Fibroblast of lung (primary cell): ENCODE measurements at regions not wholly inside any gene's neighbourhood (a gene's known extent, or its start where the extent isn't known, plus 50 kb on each side); places are given as distances from the start of the nearest gene placed in this dataset.

Source experiments
- DNase-seq, 2 donors: peaks; one replicate each; pipeline versions ENCODE4 v3.0.0 to v3.0.0-alpha.2; 2010; ENCODE audit warnings: low read depth in 2 of 2
- H2AFZ ChIP-seq: 2 replicates; pipeline ENCODE4 v1.5.1; 2012; ENCODE audit warnings: low read length, control low read depth, inconsistent platforms
- H3K27ac ChIP-seq: 2 replicates; pipeline ENCODE4 v1.5.1; 2011; ENCODE audit warnings: low read length, control low read depth; ENCODE audit not compliant: insufficient read depth
- H3K27me3 ChIP-seq: 2 replicates; pipeline ENCODE4 v1.5.1; 2011; ENCODE audit warnings: mild to moderate bottlenecking, low read length; ENCODE audit not compliant: control insufficient read depth, insufficient read depth
- H3K36me3 ChIP-seq: 2 replicates; pipeline ENCODE4 v1.5.1; 2011; ENCODE audit warnings: low read length; ENCODE audit not compliant: control insufficient read depth, insufficient read depth
- H3K4me1 ChIP-seq: 2 replicates; pipeline ENCODE4 v1.5.1; 2011; ENCODE audit warnings: low read length; ENCODE audit not compliant: control insufficient read depth, insufficient read depth; ENCODE audit errors: extremely low read depth
- H3K4me2 ChIP-seq: 2 replicates; pipeline ENCODE4 v1.5.1; 2011; ENCODE audit warnings: low read length, control low read depth; ENCODE audit not compliant: insufficient read depth; ENCODE audit errors: extremely low read depth
- H3K4me3 ChIP-seq, 4 experiments: fragments of 200-600 bp in 1 of 4; sonication (generic) in 1 of 4; replicated peaks in 1 of 4; 2 replicates each; pipeline ENCODE4 v1.5.1; 2011 to 2016; ENCODE audit warnings: low read length in 4 of 4, low read depth in 3 of 4, mild to moderate bottlenecking in 3 of 4, control low read depth in 2 of 4, inconsistent platforms in 1 of 4, mixed read lengths in 1 of 4; ENCODE audit not compliant: insufficient read depth in 1 of 4; ENCODE audit errors: control extremely low read depth in 1 of 4
- H3K79me2 ChIP-seq: 2 replicates; pipeline ENCODE4 v1.5.1; 2012; ENCODE audit warnings: mild to moderate bottlenecking, low read length, inconsistent platforms; ENCODE audit not compliant: control insufficient read depth, insufficient read depth
- H3K9ac ChIP-seq: 2 replicates; pipeline ENCODE4 v1.5.1; 2011; ENCODE audit warnings: mild to moderate bottlenecking, low read length, control low read depth; ENCODE audit not compliant: insufficient read depth
- H3K9me3 ChIP-seq: 2 replicates; pipeline ENCODE4 v1.5.1; 2012; ENCODE audit warnings: low read depth, low read length; ENCODE audit not compliant: control insufficient read depth, insufficient read depth
- H4K20me1 ChIP-seq: 2 replicates; pipeline ENCODE4 v1.5.1; 2011; ENCODE audit warnings: low read length; ENCODE audit not compliant: control insufficient read depth, insufficient read depth; ENCODE audit errors: extremely low read depth
- EZH2 ChIP-seq: IDR thresholded peaks from 2 replicates; pipeline ENCODE4 v1.5.1; 2012; ENCODE audit warnings: low read length, control low read depth, mild to moderate bottlenecking; ENCODE audit errors: missing control alignments
- TF ChIP-seq, protein P1 (sequence below), 2 donors: IDR thresholded peaks in 1 of 2; conservative IDR thresholded peaks in 1 of 2; 1 replicate in 1 of 2; 2 replicates in 1 of 2; pipeline ENCODE4 v1.5.1; 2011 to 2012; ENCODE audit warnings: low read length in 2 of 2, control low read depth in 1 of 2, inconsistent platforms in 1 of 2, low read depth in 1 of 2, mild to moderate bottlenecking in 1 of 2

DNA sequence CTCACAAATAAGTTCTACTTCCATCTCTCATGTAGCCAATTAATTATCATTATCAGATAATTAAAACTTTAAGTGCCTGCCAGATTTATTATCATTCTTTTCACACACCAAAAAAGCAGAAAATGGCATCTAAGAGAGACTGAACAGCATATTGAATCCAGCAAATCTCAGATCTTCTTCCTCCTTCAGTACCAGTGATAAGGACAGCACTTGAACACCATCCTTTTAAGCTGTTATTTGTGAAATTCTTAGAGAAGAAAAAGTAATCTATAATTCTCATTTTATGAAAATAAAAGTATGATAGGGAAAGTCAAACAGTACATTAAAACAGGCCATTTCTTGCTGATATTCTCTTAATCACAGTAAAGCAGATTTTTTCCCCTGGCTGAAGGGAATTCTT lies 104.5 kb downstream of the ELAPOR2 start:
- H3K27ac ChIP-seq, result no peak overlapping the region
- H3K9ac ChIP-seq, result no peak overlapping the region
- no peak overlapping the region for H2AFZ ChIP-seq
- H3K9me3 ChIP-seq, result no peaks in the 10 kb centered on the region
- no peak overlapping the region for H3K4me2 ChIP-seq
- no peaks in the 10 kb centered on the region for H4K20me1 ChIP-seq
- no peak overlapping the region for H3K4me3 ChIP-seq
- no peaks in the 10 kb centered on the region for H3K27me3 ChIP-seq
- H3K4me1 ChIP-seq, result no peaks in the 10 kb centered on the region
- TF ChIP-seq, protein P1, sequence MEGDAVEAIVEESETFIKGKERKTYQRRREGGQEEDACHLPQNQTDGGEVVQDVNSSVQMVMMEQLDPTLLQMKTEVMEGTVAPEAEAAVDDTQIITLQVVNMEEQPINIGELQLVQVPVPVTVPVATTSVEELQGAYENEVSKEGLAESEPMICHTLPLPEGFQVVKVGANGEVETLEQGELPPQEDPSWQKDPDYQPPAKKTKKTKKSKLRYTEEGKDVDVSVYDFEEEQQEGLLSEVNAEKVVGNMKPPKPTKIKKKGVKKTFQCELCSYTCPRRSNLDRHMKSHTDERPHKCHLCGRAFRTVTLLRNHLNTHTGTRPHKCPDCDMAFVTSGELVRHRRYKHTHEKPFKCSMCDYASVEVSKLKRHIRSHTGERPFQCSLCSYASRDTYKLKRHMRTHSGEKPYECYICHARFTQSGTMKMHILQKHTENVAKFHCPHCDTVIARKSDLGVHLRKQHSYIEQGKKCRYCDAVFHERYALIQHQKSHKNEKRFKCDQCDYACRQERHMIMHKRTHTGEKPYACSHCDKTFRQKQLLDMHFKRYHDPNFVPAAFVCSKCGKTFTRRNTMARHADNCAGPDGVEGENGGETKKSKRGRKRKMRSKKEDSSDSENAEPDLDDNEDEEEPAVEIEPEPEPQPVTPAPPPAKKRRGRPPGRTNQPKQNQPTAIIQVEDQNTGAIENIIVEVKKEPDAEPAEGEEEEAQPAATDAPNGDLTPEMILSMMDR (conservative IDR thresholded peaks at IDR 0.05 in 1 of 2, IDR thresholded peaks at IDR 0.05 in 1 of 2; ENCODE audit: low read depth in 1 of 2, low read length in 2 of 2), result no peak
- TF ChIP-seq EZH2, result no peak
- H3K36me3 ChIP-seq, result no peaks in the 10 kb centered on the region
- no peaks in the 10 kb centered on the region for H3K79me2 ChIP-seq
- DNase-seq, result no peak

GRCh38 chr7:86953653-86954336 lies 105.7 kb downstream of the ELAPOR2 start:
- Histone ChIP-seq H3K4me2 (no peak overlapping the region), H4K20me1 (no peaks in the 10 kb centered on the region), H3K9me3 (no peaks in the 10 kb centered on the region), H3K9ac (no peak overlapping the region), H3K4me1 (no peaks in the 10 kb centered on the region), H3K36me3 (no peaks in the 10 kb centered on the region), H3K27ac (no peak overlapping the region), H3K27me3 (no peaks in the 10 kb centered on the region), H3K4me3 (no peak overlapping the region), H2AFZ (no peak overlapping the region), H3K79me2 (no peaks in the 10 kb centered on the region)
- TF ChIP-seq EZH2, result no peak
- TF ChIP-seq, protein P1 (conservative IDR thresholded peaks at IDR 0.05 in 1 of 2, IDR thresholded peaks at IDR 0.05 in 1 of 2; ENCODE audit: low read depth in 1 of 2, low read length in 2 of 2), result no peak
- no peak for DNase-seq

GRCh38 chr7:86953219-86953618 lies 106.2 kb downstream of the ELAPOR2 start:
- Histone ChIP-seq H2AFZ (no peak overlapping the region), H3K4me2 (no peak overlapping the region), H3K9ac (no peak overlapping the region), H3K4me1 (no peaks in the 10 kb centered on the region), H3K27ac (no peak overlapping the region), H3K36me3 (no peaks in the 10 kb centered on the region), H4K20me1 (no peaks in the 10 kb centered on the region), H3K27me3 (no peaks in the 10 kb centered on the region), H3K79me2 (no peaks in the 10 kb centered on the region), H3K9me3 (no peaks in the 10 kb centered on the region), H3K4me3 (no peak overlapping the region)
- no peak for DNase-seq
- TF ChIP-seq, protein P1 (conservative IDR thresholded peaks at IDR 0.05 in 1 of 2, IDR thresholded peaks at IDR 0.05 in 1 of 2; ENCODE audit: low read depth in 1 of 2, low read length in 2 of 2), result no peak
- no peak for TF ChIP-seq EZH2
